Upper lobe of left lung (tissue), 6 donors: ENCODE measurements at regions not wholly inside any gene's neighbourhood (a gene's known extent, or its start where the extent isn't known, plus 50 kb on each side); places are given as distances from the start of the nearest gene placed in this dataset.
"Not testable (repeated sequence)": the region's sequence is repeated elsewhere in the genome, so short reads cannot be mapped to it uniquely, and the experiment has no call there.

Experiments used
- ATAC-seq, 2 donors: fragments of 200-7000 bp; cut with Tn5 transposase; one replicate each; pipeline ENCODE4 v1.9.1; 2022; ENCODE audit warnings: mild to moderate bottlenecking in 2 of 2, moderate library complexity in 2 of 2; ENCODE audit not compliant: low FRiP score in 2 of 2
- DNase-seq, 2 donors: peaks; one replicate each; pipeline ENCODE4 v3.0.0-alpha.2; 2019 to 2020
- H3K27ac ChIP-seq, 4 donors: fragments of 200-600 bp; sonication (generic); one replicate each; pipeline ENCODE4 v1.5.1; 2016 to 2019
- H3K27me3 ChIP-seq, 4 donors: fragments of 200-600 bp; sonication (generic); one replicate each; pipeline ENCODE4 v1.5.1; 2017 to 2019
- H3K36me3 ChIP-seq, 4 donors: fragments of 200-600 bp; sonication (generic); one replicate each; pipeline ENCODE4 v1.5.1; 2016 to 2019
- H3K4me1 ChIP-seq, 4 donors: fragments of 200-600 bp; sonication (generic); one replicate each; pipeline ENCODE4 v1.5.1; 2018 to 2019
- H3K4me3 ChIP-seq, 4 donors: fragments of 200-600 bp; sonication (generic); one replicate each; pipeline ENCODE4 v1.5.1; 2017 to 2019; ENCODE audit warnings: mild to moderate bottlenecking in 2 of 4, moderate library complexity in 1 of 4
- H3K9me3 ChIP-seq, 4 donors: fragments of 200-600 bp; sonication (generic); one replicate each; pipeline ENCODE4 v1.5.1; 2018 to 2019
- EP300 ChIP-seq, 4 donors: sonication (generic); formaldehyde crosslinking; IDR thresholded peaks; one replicate each; pipeline ENCODE4 v1.5.1; 2017; ENCODE audit warnings: antibody characterized with exemption in 4 of 4, control low read depth in 2 of 4
- POLR2A ChIP-seq, 4 donors: fragments of 450-650 bp; IDR thresholded peaks; one replicate each; pipeline ENCODE4 v1.5.1; 2016 to 2017; ENCODE audit warnings: antibody characterized with exemption in 4 of 4, mild to moderate bottlenecking in 2 of 4
- POLR2AphosphoS5 ChIP-seq, 2 donors: sonication (generic); formaldehyde crosslinking; IDR thresholded peaks; one replicate each; pipeline ENCODE4 v1.5.1; 2017; ENCODE audit warnings: antibody characterized with exemption in 2 of 2
- WGBS, 2 donors: methylation state at CpG; one replicate each; pipeline ENCODE4 v1.1.5; 2017 to 2018; 5-methylcytosine and 5-hydroxymethylcytosine counted together
- TF ChIP-seq, protein P1 (sequence below), 6 experiments: fragments of 450-650 bp in 4 of 6; fragments of 200-600 bp in 2 of 6; sonication (generic) in 2 of 6; IDR thresholded peaks; one replicate each; pipeline ENCODE4 v1.5.1; 2016 to 2019; ENCODE audit warnings: antibody characterized with exemption in 6 of 6
- donor health status: DM: no; HTN: no; CAD: no; lungs with moderate emphysema.
- donor health status: DM: no; HTN: yes; CAD: no; lungs with severe emphysema.

DNA sequence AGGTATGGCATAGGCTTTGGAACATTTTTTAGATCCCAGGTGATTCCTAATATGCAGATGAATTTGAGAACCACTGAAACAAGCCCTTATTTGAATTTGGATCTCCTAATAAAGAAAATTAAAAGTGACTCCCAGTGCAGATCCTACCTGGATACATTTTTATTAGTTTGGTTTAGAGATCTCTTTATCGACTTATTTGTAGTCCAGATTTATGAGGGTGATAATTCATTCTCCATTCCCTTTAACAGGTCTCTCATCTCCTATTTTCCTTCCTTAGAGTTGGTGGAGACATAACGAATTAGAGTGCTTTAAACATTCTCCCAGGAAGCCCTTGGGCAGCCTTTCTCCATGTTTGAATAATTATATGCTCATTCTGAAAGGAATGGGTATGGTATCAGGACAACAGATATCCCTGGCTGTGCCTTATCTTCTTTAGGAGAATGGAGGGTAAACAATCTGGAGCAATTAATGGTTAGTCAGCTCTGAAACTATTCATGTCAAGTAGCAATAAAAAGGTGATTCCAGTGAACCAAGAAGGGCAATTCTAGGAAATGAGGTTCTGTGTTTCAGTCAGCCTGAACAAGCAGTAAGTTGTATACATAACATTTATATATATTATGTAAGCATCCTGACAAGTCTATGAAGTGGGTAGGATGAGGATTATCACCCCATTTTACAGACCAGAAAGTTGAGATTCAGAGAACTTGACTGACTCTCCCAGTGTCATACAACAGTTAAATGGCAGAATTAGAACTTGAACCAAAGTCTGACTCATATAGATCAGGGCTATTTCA is 53.9 kb upstream of the RCE1 start:
- no peaks in the 10 kb centered on the region for H3K27me3 ChIP-seq
- ATAC-seq (no peak), DNase-seq (no peak)
- 74 to 84% methylated on average over 2 of the region's 2 CpGs for WGBS, 2 donors
- TF ChIP-seq POLR2A (IDR thresholded peaks at IDR 0.05) (no peak), EP300 (IDR thresholded peaks at IDR 0.05) (no peak), POLR2AphosphoS5 (IDR thresholded peaks at IDR 0.05) (no peak)
- TF ChIP-seq, protein P1, sequence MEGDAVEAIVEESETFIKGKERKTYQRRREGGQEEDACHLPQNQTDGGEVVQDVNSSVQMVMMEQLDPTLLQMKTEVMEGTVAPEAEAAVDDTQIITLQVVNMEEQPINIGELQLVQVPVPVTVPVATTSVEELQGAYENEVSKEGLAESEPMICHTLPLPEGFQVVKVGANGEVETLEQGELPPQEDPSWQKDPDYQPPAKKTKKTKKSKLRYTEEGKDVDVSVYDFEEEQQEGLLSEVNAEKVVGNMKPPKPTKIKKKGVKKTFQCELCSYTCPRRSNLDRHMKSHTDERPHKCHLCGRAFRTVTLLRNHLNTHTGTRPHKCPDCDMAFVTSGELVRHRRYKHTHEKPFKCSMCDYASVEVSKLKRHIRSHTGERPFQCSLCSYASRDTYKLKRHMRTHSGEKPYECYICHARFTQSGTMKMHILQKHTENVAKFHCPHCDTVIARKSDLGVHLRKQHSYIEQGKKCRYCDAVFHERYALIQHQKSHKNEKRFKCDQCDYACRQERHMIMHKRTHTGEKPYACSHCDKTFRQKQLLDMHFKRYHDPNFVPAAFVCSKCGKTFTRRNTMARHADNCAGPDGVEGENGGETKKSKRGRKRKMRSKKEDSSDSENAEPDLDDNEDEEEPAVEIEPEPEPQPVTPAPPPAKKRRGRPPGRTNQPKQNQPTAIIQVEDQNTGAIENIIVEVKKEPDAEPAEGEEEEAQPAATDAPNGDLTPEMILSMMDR (IDR thresholded peaks at IDR 0.05), result no peak
- no peak overlapping the region for H3K4me3 ChIP-seq
- H3K36me3 ChIP-seq, result no peaks in the 10 kb centered on the region
- H3K9me3 ChIP-seq, result no peaks in the 10 kb centered on the region
- no peaks in the 10 kb centered on the region for H3K4me1 ChIP-seq
- no peak overlapping the region for H3K27ac ChIP-seq

DNA sequence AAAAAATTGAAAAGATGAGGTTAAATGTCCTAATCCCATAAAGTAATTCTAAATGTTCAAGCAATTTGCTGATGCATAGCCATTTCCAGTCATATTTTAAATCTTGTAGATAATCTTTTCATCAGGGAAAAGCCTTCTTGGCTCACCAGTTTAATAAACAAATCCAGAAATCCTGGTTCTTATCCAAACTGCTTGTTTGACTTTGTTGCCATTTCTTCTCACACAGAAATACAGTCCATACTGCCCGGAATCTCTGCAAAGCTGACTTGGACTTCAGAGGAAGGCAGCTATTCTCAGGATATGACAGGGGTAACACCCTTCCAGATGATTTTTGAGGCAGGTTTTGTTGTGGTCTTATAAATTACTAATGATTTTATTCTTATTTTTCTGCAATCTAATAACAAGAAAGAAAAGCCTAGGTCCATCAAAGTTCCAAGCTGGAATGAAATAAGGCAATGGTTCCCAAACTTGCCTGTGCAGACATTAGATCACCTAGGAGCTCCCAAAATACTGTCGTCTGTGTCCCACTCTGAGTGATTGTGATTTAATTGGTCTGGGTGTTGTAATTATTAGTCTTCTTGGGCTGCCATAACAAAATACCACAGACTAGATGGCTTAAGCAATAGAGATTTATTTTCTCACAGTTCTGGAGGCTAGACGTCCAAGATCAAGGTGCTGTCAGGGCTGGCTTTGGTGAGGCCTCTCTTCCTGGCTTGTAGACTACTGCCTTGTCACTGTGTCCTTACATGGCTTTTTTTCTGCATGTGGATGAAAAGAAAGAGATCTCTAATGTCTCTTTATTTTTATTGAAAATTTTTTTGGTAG is 55.1 kb upstream of the RCE1 start:
- ATAC-seq, result peak in 1 of 2 donors; percentile 88
- TF ChIP-seq POLR2AphosphoS5 (IDR thresholded peaks at IDR 0.05), result no peak
- Histone ChIP-seq H3K36me3 (no peaks in the 10 kb centered on the region), H3K27me3 (no peaks in the 10 kb centered on the region), H3K9me3 (no peaks in the 10 kb centered on the region), H3K4me3 (no peak overlapping the region), H3K4me1 (no peaks in the 10 kb centered on the region), H3K27ac (no peak overlapping the region)
- DNase-seq, result no peak
- WGBS, 2 donors, result 80 to 84% methylated on average over 3 of the region's 3 CpGs

DNA sequence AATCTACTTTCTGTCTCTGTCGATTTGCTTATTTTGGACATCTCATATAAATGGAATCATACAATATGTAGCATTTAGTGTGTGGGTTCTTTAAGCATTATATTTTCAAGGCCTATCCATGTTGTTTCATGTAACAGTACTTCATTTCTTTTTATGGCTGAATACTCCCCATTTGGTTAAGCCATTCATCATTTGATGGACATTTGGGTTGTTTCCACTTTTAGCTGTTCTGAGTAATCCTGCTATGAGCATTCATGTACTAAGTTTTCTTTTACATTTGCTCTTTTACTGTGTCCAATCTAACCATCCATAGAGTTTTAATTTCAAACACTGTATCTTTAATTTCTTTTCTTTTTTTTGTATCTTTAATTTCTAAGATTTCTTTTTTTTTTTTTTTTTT is 55.6 kb upstream of the SPTBN2 start:
- Histone ChIP-seq H3K36me3 (no peaks in the 10 kb centered on the region), H3K27me3 (no peaks in the 10 kb centered on the region), H3K4me1 (no peaks in the 10 kb centered on the region), H3K27ac (no peak overlapping the region), H3K9me3 (no peaks in the 10 kb centered on the region), H3K4me3 (no peak overlapping the region)
- ATAC-seq (no peak), DNase-seq (no peak)
- 75 to 83% methylated on average over 1 of the region's 1 CpG for WGBS, 2 donors
- TF ChIP-seq POLR2A (IDR thresholded peaks at IDR 0.05) (no peak), EP300 (IDR thresholded peaks at IDR 0.05) (no peak), POLR2AphosphoS5 (IDR thresholded peaks at IDR 0.05) (no peak)
- TF ChIP-seq, protein P1 (IDR thresholded peaks at IDR 0.05), result no peak

DNA sequence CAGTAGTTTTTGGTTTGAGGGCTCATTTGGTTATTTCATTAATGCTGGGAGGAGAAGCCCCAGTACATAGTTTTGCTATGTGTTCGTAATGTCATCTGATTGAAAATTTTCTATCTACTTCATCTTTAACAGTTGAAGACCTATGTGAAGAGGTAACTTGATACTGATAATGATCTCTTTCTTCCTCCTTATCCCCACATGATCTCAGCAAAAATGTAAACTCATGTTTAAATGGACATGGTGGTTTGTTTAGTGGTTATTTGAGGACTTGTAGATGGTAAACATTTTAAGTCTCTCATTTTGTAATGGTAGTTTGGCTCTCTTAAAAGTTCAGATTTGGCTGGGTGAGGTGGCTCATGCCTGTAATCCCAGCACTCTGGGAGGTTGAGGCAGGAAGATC is 53.7 kb upstream of the SPTBN2 start:
- no peaks in the 10 kb centered on the region for H3K9me3 ChIP-seq
- TF ChIP-seq POLR2A (IDR thresholded peaks at IDR 0.05), result no peak
- TF ChIP-seq EP300 (IDR thresholded peaks at IDR 0.05), result no peak
- TF ChIP-seq, protein P1 (IDR thresholded peaks at IDR 0.05), result no peak
- no peak for TF ChIP-seq POLR2AphosphoS5 (IDR thresholded peaks at IDR 0.05)

DNA sequence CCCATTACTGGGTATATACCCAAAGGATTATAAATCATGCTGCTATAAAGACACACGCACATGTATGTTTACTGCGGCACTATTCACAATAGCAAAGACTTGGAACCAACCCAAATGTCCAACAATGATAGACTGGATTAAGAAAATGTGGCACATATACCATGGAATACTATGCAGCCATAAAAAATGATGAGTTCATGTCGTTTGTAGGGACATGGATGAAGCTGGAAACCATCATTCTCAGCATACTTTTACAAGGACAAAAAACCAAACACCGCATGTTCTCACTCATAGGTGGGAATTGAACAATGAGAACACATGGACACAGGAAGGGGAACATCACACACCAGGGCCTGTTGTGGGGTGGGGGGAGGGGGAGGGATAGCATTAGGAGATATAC is 50.6 kb upstream of the SPTBN2 start:
- H3K36me3 ChIP-seq, H3K27ac ChIP-seq, ATAC-seq, DNase-seq, H3K9me3 ChIP-seq, H3K27me3 ChIP-seq, H3K4me1 ChIP-seq, H3K4me3 ChIP-seq: not testable (repeated sequence)
- WGBS, 2 donors, result 84 to 89% methylated on average over 3 to 4 of the region's 4 CpGs

More for the DNA sequence above, 53.7 kb upstream of the SPTBN2 start:
- H3K36me3 ChIP-seq, result no peaks in the 10 kb centered on the region
- 100% methylated on average over 1 of the region's 1 CpG for whole genome bisulfite sequencing, 2 donors
- H3K27ac ChIP-seq, result no peak overlapping the region
- DNase-seq, result no peak
- H3K27me3 ChIP-seq, result no peaks in the 10 kb centered on the region
- H3K4me1 ChIP-seq, result no peaks in the 10 kb centered on the region
- ATAC-seq, result no peak
- H3K4me3 ChIP-seq, result no peak overlapping the region
